ENCODE measurements at regions not wholly inside any gene's neighbourhood (a gene's known extent, or its start where the extent isn't known, plus 50 kb on each side); places are given as distances from the start of the nearest gene placed in this dataset.

DNA sequence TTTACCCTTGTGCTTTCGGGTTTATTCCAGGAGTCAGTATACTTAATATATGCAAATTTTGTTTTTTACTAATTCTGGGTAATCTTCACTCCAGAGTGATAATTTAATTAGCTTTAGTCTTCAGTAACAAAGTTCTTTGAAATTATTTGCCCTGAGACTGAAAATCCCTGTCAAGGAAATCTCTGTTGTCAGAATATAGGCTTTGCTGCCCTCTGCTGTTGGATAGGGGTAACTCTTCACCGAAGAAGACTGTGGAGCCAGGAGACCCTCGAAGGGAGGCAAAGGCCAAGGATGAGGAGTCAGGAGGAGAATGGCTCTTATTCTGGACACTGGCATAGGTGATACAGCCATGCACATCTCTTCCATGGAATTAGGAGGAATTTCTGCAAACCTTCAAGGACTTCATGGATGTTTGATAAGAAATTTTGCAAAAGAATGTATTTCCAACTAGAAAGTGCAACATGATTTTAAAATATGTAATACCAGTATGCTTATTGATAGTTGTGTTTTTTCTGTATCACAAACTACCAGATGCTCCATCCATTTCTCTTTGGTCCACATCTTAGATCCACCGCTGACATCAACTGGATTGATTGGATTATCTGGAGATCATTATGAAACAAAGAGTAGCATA is 182.3 kb downstream of the RDH14 start:
- no peak for DNase-seq (ENCODE audit: low read depth)

DNA sequence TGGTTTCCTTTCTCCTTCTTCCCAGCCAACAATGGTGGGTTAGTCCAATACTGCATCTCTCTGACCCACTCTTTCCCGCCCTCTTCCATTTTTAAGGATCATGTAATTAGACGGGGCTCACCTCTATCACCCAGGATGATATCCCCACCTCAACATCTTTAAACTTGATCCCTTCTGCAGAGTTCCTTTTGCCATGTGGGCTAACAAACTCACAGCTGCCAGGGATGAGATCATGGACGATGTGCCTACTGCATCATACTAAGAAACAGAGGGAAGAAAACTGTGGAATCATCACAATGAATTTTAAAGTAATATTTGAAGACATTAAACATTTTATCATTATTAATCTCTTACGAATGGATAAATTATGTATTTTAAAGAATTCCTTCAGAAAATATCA is 183.5 kb downstream of the RDH14 start:
- no peak for DNase-seq (ENCODE audit: low read depth)

DNA sequence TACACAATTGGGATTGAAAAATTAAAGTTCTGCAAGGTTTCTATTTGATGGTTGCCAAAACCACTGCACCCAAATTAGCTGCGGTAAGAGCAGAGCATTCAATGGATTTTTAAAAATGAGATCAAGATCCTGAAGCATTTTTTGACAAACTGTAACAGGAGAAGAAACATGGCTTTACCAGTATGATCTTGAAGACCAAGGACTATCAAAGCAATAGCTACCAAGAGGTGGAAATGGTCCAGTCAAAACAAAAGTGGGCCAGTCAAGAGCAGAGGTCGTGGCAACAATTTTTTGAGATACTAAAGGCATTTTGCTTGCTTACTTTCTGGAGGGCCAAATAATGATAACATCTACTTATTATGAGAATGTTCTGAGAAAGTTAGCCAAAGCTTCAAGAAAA is 186.8 kb downstream of the RDH14 start:
- DNase-seq (ENCODE audit: low read depth), result no peak

DNA sequence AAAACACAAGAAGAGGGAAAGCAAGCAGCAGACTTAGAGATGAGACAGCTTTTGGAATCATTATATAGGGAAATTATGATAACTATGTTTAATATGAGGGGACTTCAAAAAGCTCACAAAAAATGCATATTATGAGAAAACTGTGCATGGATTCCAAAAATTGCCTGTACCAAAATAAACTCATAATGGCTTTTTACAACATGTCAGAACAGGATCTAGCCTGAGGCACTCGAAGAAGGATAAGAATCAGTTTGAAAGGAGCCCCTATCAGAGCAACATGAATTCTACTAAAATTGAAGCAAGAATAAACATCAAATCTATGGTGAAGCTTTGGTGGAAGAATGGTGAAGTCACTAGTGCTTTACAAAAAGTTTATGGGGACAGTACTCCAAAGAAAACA is 187.4 kb downstream of the RDH14 start:
- DNase-seq (ENCODE audit: low read depth), result no peak

DNA sequence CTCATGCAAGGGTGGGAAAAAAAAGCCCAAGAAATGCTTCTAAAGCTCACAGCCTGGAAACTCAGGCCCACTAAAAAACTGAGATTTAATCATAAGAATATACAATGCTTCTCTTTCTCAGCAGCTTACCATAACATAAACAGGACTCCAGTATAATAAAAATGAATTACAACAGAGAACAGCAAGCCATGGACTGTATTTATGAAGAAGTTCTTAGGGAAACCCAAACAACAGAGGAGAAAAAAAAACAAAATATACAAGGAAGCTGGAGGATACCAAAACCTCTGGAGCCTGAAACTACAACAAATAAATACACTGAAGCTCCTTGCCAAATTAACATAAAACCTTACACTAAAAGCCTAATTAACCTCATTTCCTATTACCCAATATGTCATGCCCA is 187.8 kb downstream of the RDH14 start:
- DNase-seq (ENCODE audit: low read depth), result no peak

DNA sequence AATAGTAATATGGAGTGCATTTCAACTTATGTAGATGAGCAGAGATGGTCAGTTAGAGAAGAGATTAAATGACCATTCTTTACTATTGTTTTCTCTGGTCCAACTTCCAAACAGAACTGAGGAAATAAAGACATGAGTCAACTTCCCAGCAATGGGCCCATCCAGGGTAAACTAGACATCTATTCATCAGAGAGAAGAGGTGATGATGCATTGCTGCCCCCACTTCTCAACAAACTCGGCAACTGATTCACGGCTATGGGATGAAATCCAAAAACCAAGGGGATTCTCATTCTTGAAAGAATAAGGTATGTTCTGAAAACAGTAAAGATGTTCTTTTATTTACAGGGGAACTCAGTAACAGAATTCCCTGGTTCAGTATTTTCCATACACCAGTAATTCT is 190.7 kb downstream of the RDH14 start:
- DNase-seq (ENCODE audit: low read depth), result no peak

DNA sequence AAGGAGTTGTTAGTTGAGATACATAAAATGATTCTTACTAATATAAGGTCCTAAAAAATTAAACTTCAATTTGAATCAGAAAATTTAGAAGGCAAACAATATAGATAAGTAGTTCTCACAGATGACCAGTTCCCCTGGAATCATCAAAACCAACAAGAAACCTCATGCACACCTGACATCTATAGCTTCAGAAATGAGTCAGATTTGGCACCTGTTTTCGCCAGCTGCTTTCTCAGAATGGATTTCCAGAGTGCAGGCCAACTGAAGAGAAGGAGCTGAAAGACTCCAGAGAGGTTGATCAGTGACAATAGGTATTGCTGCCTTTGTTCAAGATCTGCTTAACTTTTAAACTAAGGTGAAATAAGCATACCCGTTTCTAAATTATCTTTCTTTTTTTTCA is 192.4 kb downstream of the RDH14 start:
- DNase-seq (ENCODE audit: low read depth), result no peak

DNA sequence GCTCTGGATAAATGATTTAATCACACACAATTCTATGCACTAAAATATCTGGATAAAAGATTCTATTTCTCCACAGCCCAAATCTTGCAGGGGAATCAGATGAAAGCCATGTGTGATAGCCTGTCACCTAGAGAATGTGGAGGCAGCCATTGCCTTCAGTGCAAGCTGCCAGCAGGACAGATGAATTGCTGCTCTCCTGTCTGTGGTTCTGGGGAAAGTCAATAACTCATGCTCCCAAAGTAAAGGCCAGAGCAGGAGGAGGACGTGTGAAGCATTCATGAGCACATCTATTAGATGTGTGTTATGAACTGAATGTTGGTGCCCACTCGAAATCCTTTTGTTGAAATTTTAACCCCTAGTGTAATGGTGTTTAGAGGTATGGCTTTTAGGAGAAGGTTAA is 195.1 kb downstream of the RDH14 start:
- DNase-seq (ENCODE audit: low read depth), result no peak

DNA sequence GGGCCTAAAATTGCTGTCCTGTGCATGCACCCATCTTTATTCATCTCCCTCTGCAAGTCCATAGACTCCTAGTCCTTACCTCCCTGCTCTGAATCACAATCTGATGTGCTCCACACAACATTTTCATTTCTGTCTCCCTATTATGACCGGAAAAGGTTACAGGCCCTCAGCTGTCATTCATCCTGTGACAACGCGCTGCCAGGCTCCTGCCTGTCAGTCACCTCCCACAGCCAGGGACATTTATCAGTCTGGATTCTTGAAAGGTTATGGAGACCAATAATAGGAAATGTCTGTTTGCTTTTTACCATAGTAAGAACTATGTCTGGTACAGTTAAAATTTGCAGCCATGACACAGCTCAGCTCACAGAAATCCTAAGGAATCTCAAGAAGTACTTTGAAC is 197.1 kb downstream of the RDH14 start:
- DNase-seq (ENCODE audit: low read depth), result no peak

DNA sequence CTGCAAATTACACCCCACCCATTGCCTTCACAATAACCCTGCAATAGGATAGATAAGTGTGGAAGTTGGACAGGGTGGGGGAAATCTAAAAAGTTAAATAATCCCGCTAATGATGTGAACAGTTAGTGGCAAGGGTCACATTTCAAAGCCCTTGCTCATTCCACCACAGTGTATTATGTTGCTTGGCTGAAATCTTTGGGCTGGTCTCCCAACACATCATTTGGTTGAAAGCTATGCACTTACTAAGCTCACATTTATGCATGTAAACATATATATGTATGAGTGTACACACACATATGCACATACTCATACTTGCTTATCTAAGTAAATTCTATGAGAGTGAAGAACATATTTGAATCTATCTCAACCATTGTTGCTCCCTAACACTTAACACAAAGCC is 197.8 kb downstream of the RDH14 start:
- no peak for DNase-seq (ENCODE audit: low read depth)

DNA sequence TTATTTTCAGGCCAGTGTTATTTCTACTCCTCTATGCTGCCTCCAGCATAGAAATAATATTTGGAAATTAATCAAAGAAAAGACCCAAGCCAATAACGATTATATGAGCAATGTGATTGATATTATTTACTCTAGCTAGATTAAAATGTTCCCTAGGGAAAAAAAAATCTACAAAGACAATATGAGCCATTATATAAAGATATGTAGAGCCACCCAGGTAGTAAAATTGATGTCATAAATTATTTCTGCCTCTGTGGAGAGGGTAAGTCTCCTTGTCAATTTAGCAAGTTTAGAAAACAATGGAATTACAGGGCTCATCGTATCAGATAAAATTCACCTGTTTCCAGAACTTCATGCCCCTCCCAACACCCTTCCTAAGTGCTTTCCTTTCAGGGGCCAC is 202.9 kb downstream of the RDH14 start:
- DNase-seq (ENCODE audit: low read depth), result no peak

DNA sequence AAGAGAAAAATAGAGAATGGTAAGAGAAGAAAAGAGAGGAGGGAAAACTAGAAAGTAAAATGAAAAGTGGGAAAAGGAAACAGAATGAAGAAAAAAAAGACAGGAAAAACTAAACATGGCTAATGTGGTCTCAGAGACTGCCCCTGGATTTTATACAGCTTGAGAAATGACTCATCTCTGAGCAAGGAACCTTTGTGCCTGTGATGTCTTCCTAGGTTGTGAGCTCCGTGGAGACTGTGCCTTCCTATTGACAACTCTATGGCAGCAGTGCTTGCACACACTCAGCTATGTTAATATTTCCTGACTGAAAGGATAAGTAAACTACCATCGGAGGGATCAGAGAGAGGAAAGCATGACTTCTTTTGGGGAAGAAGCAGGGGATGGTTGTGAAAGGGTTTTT is 203.8 kb downstream of the RDH14 start:
- DNase-seq (ENCODE audit: low read depth), result no peak

DNA sequence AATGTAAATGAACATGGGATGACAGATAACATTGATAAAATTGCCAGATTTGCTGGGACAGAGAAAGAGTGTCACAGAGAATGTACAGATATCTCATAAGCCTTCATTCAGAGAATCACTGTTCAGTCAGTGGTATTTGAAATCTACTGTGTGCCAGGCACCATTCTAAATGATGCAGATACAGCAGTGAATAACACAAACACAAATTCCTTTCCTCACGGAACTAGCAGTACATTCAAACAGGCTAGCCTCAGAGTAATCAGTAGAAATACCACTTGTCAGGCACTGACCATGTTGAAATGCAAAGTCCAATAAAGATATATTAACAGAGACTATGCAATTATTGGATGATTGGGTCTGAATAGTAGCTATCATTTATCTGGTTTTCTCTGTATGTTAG is 211.0 kb downstream of the RDH14 start:
- no peak for DNase-seq (ENCODE audit: low read depth)

DNA sequence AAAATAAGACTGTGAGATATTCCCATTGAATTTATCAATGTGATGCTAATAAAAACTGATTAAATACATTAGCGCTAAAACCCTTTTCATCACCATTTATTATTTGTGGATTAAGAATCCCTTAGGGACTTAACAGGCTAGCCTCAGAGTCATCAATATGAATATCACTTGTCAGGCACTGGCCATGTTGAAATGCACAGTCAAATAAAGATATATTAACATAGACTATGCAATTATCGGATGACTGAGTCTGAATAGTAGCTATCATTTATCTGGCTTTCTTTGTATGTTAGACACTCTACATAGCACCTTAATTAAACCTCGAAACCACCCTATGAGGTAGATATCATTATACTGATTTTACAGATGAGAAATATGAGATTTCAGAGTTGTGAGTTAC is 213.6 kb downstream of the RDH14 start:
- DNase-seq (ENCODE audit: low read depth), result no peak

DNA sequence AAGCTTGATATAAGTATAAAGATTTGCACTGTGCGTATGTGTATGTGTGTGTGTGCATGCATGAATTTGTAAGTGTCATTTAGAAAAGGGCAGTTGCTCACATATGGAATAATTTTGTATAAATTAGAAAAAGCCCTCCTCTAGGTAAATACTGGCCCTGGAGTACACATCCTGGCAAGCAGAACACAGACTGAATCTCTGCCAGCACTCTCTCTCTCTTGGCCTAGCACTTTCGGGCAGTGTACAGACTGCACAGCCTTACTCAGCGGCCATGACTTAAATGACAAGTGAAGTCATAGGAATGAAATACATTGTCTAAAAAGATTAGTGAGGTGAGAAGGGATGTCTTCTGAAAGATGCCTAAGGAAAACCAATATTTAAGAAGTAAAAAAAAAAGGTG is 214.1 kb downstream of the RDH14 start:
- DNase-seq (ENCODE audit: low read depth), result no peak

DNA sequence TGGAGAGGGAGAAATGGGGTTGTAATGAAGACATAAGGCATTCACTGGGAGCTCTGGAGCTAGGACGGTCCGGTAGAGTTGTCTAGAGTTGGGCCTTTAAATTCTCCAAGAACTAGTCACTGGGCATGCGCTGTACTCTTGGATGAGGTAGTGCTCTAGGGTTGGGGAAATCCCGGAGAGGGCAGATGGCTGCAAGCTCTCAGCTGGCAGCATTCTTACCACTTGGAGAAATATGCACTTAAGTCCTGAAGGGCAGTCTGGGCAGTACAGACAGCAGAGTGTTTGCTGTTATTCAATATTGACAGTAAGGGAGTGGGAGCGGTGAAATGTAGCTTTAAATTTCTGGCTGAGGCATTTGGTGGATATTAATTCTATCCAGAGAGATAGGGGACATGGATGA is 214.6 kb downstream of the RDH14 start:
- DNase-seq (ENCODE audit: low read depth), result no peak

DNA sequence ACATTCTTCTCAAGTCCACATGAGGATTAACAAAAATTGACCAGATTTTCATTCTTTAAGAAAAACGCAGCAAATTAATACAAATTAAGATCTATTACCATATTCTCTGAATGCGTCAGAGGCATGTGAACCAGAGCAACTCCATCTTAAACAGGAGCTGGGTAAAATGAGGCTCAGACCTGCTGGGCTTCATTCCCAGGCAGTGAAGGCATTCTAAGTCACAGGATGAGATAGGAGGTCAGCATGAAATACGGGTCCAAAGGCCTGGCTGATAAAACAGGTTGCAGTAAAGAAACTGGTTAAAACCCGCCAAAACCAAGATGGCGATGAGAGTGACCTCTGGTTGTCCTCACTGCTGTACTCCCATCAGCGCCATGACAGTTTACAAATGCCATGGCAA is 217.6 kb downstream of the RDH14 start:
- DNase-seq (ENCODE audit: low read depth), result no peak

DNA sequence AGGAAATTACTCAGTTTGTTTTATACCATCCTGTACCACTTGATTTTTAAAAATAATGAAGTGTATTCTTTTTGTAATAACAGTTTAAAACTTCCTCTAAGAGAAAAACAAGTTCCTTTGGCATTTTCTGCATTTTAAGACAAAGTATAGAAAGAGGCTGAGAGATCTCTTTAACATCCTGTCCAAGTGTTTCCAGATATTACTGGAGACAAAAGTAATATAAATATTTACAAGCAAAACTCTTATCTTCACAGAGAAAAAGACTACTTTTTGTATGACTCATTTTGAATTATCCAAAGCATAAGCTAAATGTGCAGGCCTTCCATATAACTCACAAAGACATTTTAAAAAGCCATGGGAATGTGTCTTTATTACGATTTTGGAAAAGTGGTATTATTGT is 221.1 kb downstream of the RDH14 start:
- no peak for DNase-seq (ENCODE audit: low read depth)

DNA sequence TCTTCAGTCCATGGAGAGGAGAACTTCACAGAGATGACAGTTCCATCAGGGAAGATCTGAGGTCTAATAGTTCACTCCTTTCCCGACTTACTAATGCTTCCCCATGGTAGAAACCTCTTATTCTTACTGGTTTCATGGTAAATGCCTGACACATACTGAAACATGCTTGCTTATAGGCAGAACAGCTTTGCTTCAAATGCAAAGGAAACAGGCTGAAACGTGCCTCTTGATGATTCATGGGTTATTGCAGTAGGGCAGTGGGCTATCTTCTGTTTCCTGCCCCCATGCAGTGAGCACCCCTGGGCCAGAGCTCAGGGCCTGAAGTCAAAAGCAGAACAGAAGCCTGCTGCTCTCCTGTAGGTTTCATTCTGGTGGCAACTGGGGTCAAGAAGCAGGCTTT is 223.5 kb downstream of the RDH14 start:
- no peak for DNase-seq (ENCODE audit: low read depth)

DNA sequence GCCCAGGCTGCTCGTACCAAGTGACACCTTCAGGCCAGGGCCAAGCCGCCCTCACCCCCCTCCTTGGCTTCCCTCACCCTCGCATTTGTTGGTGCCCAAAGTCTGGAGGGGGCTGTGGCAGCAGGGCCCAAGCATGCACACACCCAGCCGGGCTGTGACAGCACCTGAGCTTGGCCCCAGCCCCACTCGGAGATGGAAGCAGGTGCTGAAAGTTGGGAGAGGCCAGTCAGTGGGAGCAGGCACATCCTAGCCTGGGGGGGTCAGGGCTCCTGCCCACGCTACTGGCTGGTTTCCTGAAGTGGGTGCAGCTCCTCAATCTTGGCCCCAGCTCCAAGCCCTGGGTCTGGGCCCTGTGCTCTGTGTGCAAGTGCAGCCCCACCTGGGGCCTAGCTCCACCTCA is 228.0 kb downstream of the RDH14 start:
- DNase-seq (ENCODE audit: low read depth), result no peak

DNA sequence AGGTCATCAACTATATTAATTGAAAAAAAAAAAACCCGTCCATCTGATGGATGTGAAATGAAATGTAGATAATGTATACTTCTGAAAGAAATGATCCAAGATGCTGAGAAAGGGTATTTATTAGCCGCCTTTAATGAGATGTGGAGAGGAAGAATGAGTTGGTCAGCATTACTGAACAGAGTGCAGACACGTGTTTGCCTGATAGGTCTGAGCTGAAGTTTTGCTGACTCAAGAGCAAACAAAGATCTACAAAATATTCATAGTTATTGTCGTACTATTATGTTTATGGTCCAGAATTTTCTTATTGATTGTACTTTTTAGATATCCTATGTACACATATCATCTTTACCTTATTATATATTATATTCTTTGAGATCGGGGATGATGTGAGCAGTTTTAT is 235.3 kb downstream of the RDH14 start:
- no peak for DNase-seq (ENCODE audit: low read depth)

DNA sequence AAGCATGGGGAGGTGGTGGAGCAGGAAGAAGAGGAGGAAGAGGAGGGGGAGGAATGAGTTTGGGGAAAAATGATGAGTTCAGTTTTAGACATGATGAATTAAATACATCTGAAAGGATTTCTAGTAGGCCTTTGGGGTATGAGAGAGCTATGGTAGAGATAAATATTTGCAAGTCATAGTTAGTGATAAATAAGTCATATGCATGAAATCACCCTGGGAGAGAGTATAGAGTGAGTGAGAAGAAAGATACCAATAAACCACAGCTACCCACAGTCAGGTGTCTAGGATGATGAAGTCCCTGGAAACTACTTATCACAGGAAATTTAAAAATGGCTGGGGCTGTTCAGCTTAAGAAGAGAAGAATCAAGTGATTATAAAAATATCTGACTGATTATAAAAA is 240.5 kb downstream of the RDH14 start:
- DNase-seq (ENCODE audit: low read depth), result no peak

DNA sequence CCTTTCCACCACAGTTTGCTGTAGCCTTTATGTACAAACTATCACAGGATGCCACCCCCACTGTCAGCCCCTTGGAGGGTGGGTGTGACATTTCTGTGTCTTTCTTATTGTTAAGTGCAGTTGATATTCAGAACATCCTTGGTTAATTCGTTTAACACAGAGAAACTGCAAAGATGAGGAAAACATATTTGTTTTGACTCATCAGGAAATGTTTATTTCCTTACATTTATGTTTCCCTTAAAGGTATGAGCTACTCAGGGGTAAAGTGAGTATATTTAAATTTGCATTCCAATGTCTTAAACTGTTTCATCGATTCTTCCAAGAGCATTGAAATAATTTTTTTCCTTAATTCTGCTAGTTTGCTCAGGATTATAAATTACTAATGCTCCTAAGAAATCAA is 243.4 kb downstream of the RDH14 start:
- DNase-seq (ENCODE audit: low read depth), result no peak

DNA sequence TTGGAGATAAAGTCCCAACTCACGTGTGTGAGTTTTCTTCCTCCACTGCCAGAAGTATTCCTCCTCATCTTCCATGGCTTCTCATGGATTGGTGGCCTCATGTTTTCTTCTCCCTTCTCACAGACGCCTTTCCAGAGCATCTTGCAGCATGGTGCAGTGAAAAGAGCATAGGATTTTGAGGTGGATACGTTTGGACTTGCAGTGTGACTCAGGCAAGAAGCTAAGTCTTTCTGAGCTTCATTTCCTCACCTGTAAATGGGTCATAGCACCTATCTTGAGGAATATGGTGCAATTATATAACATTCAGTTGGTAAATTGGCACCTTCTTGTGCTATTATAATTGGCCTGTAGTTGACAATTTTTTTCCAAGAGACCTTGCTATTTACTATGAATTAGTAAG is 247.6 kb downstream of the RDH14 start:
- DNase-seq (ENCODE audit: low read depth), result no peak
